Fibroblast of villous mesenchyme (primary cell): ENCODE measurements at regions not wholly inside any gene's neighbourhood (a gene's known extent, or its start where the extent isn't known, plus 50 kb on each side); places are given as distances from the start of the nearest gene placed in this dataset.

Source experiments
- DNase-seq: peaks from one replicate; pipeline ENCODE4 v3.0.0-alpha.2; 2010; ENCODE audit warnings: low read depth
- H3K4me3 ChIP-seq: 2 replicates; pipeline ENCODE4 v1.5.1; 2011; ENCODE audit warnings: low read depth, mild to moderate bottlenecking, low read length
- CTCF ChIP-seq: IDR thresholded peaks from 2 replicates; pipeline ENCODE4 v1.5.1; 2012; ENCODE audit warnings: low read depth, mild to moderate bottlenecking, low read length; ENCODE audit not compliant: insufficient read depth

- no peak for DNase-seq
- TF ChIP-seq CTCF = no peak
- H3K4me3 ChIP-seq = no peak overlapping the region
Measured at GRCh38 chr6:6509284-6509683, 79.2 kb upstream of the LY86 start.

- TF ChIP-seq CTCF = no peak
- DNase-seq = no peak
- no peak overlapping the region for H3K4me3 ChIP-seq
Measured at GRCh38 chr6:6512711-6513110, 75.8 kb upstream of the LY86 start.

- TF ChIP-seq CTCF = no peak
- DNase-seq = no peak
- no peak overlapping the region for H3K4me3 ChIP-seq
Measured at GRCh38 chr6:6515691-6516607, 72.6 kb upstream of the LY86 start.

GRCh38 chr6:6516666-6517458, 71.7 kb upstream of the LY86 start:
- no peak overlapping the region for H3K4me3 ChIP-seq
- DNase-seq = no peak
- TF ChIP-seq CTCF = no peak

GRCh38 chr6:6518631-6519427, 69.7 kb upstream of the LY86 start:
- no peak for TF ChIP-seq CTCF
- no peak overlapping the region for H3K4me3 ChIP-seq
- no peak for DNase-seq

GRCh38 chr6:6521961-6522482, 66.5 kb upstream of the LY86 start:
- no peak for TF ChIP-seq CTCF
- no peak for DNase-seq
- H3K4me3 ChIP-seq = no peak overlapping the region
